Fibroblast of lung (primary cell): ENCODE measurements at regions not wholly inside any gene's neighbourhood (a gene's known extent, or its start where the extent isn't known, plus 50 kb on each side); places are given as distances from the start of the nearest gene placed in this dataset.

ENCODE experiments used
- DNase-seq, 2 donors: peaks; one replicate each; pipeline versions ENCODE4 v3.0.0 to v3.0.0-alpha.2; 2010; ENCODE audit warnings: low read depth in 2 of 2
- H2AFZ ChIP-seq: 2 replicates; pipeline ENCODE4 v1.5.1; 2012; ENCODE audit warnings: low read length, control low read depth, inconsistent platforms
- H3K27ac ChIP-seq: 2 replicates; pipeline ENCODE4 v1.5.1; 2011; ENCODE audit warnings: low read length, control low read depth; ENCODE audit not compliant: insufficient read depth
- H3K27me3 ChIP-seq: 2 replicates; pipeline ENCODE4 v1.5.1; 2011; ENCODE audit warnings: mild to moderate bottlenecking, low read length; ENCODE audit not compliant: control insufficient read depth, insufficient read depth
- H3K36me3 ChIP-seq: 2 replicates; pipeline ENCODE4 v1.5.1; 2011; ENCODE audit warnings: low read length; ENCODE audit not compliant: control insufficient read depth, insufficient read depth
- H3K4me1 ChIP-seq: 2 replicates; pipeline ENCODE4 v1.5.1; 2011; ENCODE audit warnings: low read length; ENCODE audit not compliant: control insufficient read depth, insufficient read depth; ENCODE audit errors: extremely low read depth
- H3K4me2 ChIP-seq: 2 replicates; pipeline ENCODE4 v1.5.1; 2011; ENCODE audit warnings: low read length, control low read depth; ENCODE audit not compliant: insufficient read depth; ENCODE audit errors: extremely low read depth
- H3K4me3 ChIP-seq, 4 experiments: fragments of 200-600 bp in 1 of 4; sonication (generic) in 1 of 4; replicated peaks in 1 of 4; 2 replicates each; pipeline ENCODE4 v1.5.1; 2011 to 2016; ENCODE audit warnings: low read length in 4 of 4, low read depth in 3 of 4, mild to moderate bottlenecking in 3 of 4, control low read depth in 2 of 4, inconsistent platforms in 1 of 4, mixed read lengths in 1 of 4; ENCODE audit not compliant: insufficient read depth in 1 of 4; ENCODE audit errors: control extremely low read depth in 1 of 4
- H3K79me2 ChIP-seq: 2 replicates; pipeline ENCODE4 v1.5.1; 2012; ENCODE audit warnings: mild to moderate bottlenecking, low read length, inconsistent platforms; ENCODE audit not compliant: control insufficient read depth, insufficient read depth
- H3K9ac ChIP-seq: 2 replicates; pipeline ENCODE4 v1.5.1; 2011; ENCODE audit warnings: mild to moderate bottlenecking, low read length, control low read depth; ENCODE audit not compliant: insufficient read depth
- H3K9me3 ChIP-seq: 2 replicates; pipeline ENCODE4 v1.5.1; 2012; ENCODE audit warnings: low read depth, low read length; ENCODE audit not compliant: control insufficient read depth, insufficient read depth
- H4K20me1 ChIP-seq: 2 replicates; pipeline ENCODE4 v1.5.1; 2011; ENCODE audit warnings: low read length; ENCODE audit not compliant: control insufficient read depth, insufficient read depth; ENCODE audit errors: extremely low read depth
- CTCF ChIP-seq, 2 donors: IDR thresholded peaks in 1 of 2; conservative IDR thresholded peaks in 1 of 2; 1 replicate in 1 of 2; 2 replicates in 1 of 2; pipeline ENCODE4 v1.5.1; 2011 to 2012; ENCODE audit warnings: low read length in 2 of 2, control low read depth in 1 of 2, inconsistent platforms in 1 of 2, low read depth in 1 of 2, mild to moderate bottlenecking in 1 of 2
- EZH2 ChIP-seq: IDR thresholded peaks from 2 replicates; pipeline ENCODE4 v1.5.1; 2012; ENCODE audit warnings: low read length, control low read depth, mild to moderate bottlenecking; ENCODE audit errors: missing control alignments

GRCh38 chr9:99457406-99457805 lies 235.3 kb downstream of the SEC61B start:
- no peaks in the 10 kb centered on the region for H3K36me3 ChIP-seq
- no peaks in the 10 kb centered on the region for H3K4me1 ChIP-seq
- no peaks in the 10 kb centered on the region for H4K20me1 ChIP-seq
- H3K4me2 ChIP-seq = no peak overlapping the region
- H2AFZ ChIP-seq = no peak overlapping the region
- H3K4me3 ChIP-seq = no peak overlapping the region
- DNase-seq = no peak
- H3K9ac ChIP-seq = no peak overlapping the region
- H3K9me3 ChIP-seq = no peaks in the 10 kb centered on the region
- no peaks in the 10 kb centered on the region for H3K27me3 ChIP-seq
- no peak overlapping the region for H3K27ac ChIP-seq
- no peaks in the 10 kb centered on the region for H3K79me2 ChIP-seq
- TF ChIP-seq EZH2 (no peak), CTCF (conservative IDR thresholded peaks at IDR 0.05 in 1 of 2, IDR thresholded peaks at IDR 0.05 in 1 of 2; ENCODE audit: low read depth in 1 of 2, low read length in 2 of 2) (no peak)

GRCh38 chr9:99457981-99458380 lies 235.9 kb downstream of the SEC61B start:
- Histone ChIP-seq H3K4me3 (no peak overlapping the region), H3K4me2 (no peak overlapping the region), H3K9ac (no peak overlapping the region), H3K79me2 (no peaks in the 10 kb centered on the region), H2AFZ (no peak overlapping the region), H3K27me3 (no peaks in the 10 kb centered on the region), H3K27ac (no peak overlapping the region), H3K4me1 (no peaks in the 10 kb centered on the region), H3K9me3 (no peaks in the 10 kb centered on the region), H4K20me1 (no peaks in the 10 kb centered on the region), H3K36me3 (no peaks in the 10 kb centered on the region)
- DNase-seq = no peak
- no peak for TF ChIP-seq CTCF (conservative IDR thresholded peaks at IDR 0.05 in 1 of 2, IDR thresholded peaks at IDR 0.05 in 1 of 2; ENCODE audit: low read depth in 1 of 2, low read length in 2 of 2)
- no peak for TF ChIP-seq EZH2

GRCh38 chr9:99459919-99460318 lies 237.8 kb downstream of the SEC61B start:
- Histone ChIP-seq H3K27me3 (no peaks in the 10 kb centered on the region), H3K9ac (no peak overlapping the region), H3K9me3 (no peaks in the 10 kb centered on the region), H2AFZ (no peak overlapping the region), H3K79me2 (no peaks in the 10 kb centered on the region), H3K4me1 (no peaks in the 10 kb centered on the region), H3K36me3 (no peaks in the 10 kb centered on the region), H3K27ac (no peak overlapping the region), H4K20me1 (no peaks in the 10 kb centered on the region), H3K4me3 (no peak overlapping the region), H3K4me2 (no peak overlapping the region)
- no peak for TF ChIP-seq CTCF (conservative IDR thresholded peaks at IDR 0.05 in 1 of 2, IDR thresholded peaks at IDR 0.05 in 1 of 2; ENCODE audit: low read depth in 1 of 2, low read length in 2 of 2)
- no peak for TF ChIP-seq EZH2
- DNase-seq = no peak
